WTC11 (cell line): ENCODE measurements at regions not wholly inside any gene's neighbourhood (a gene's known extent, or its start where the extent isn't known, plus 50 kb on each side); places are given as distances from the start of the nearest gene placed in this dataset.

Source experiments
- ATAC-seq: fragments of 200-7000 bp; cut with Tn5 transposase; 2 replicates; pipeline ENCODE4 v1.10.0; 2021; ENCODE audit warnings: mild to moderate bottlenecking, moderate library complexity
- CTCF ChIA-PET: fragments of 300-600 bp; sonication (Branson Sonifier 250); formaldehyde crosslinking; loops from one replicate; lab custom pipeline; 2021; ENCODE audit warnings: antibody characterized with exemption; lab: Charles Lee
- POLR2A ChIA-PET: fragments of 350-600 bp; sonication (Branson Sonifier 250); formaldehyde crosslinking; loops from one replicate; lab custom pipeline; 2021; ENCODE audit warnings: antibody characterized with exemption; lab: Charles Lee
- DNase-seq: peaks from one replicate; pipeline ENCODE4 v3.0.0; 2021; ENCODE audit warnings: low spot score
- H3K27ac Mint-ChIP-seq: 2 replicates; pipeline ENCODE4 v1.8.0; 2021; ENCODE audit warnings: mixed read lengths
- H3K27me3 Mint-ChIP-seq: 2 replicates; pipeline ENCODE4 v1.8.0; 2021; ENCODE audit warnings: low read depth, mild to moderate bottlenecking, moderate library complexity, mixed read lengths
- H3K36me3 Mint-ChIP-seq: 2 replicates; pipeline ENCODE4 v1.8.0; 2021; ENCODE audit warnings: mixed read lengths
- H3K4me1 Mint-ChIP-seq: 2 replicates; pipeline ENCODE4 v1.8.0; 2022; ENCODE audit warnings: mixed read lengths
- H3K4me3 Mint-ChIP-seq: 2 replicates; pipeline ENCODE4 v1.8.0; 2021; ENCODE audit warnings: mild to moderate bottlenecking, moderate library complexity, mixed read lengths
- H3K9me3 Mint-ChIP-seq: 2 replicates; pipeline ENCODE4 v1.8.0; 2021; ENCODE audit warnings: mixed read lengths
- CBFB ChIP-seq: sonication (generic); formaldehyde crosslinking; IDR thresholded peaks from 2 replicates; pipeline ENCODE4 v1.8.1; 2022; ENCODE audit warnings: mild to moderate bottlenecking, low read depth, missing genetic modification reagents
- CREB1 ChIP-seq: sonication (generic); formaldehyde crosslinking; IDR thresholded peaks from 2 replicates; pipeline ENCODE4 v1.8.0; 2023; ENCODE audit warnings: mild to moderate bottlenecking, missing genetic modification reagents
- E2F5 ChIP-seq: sonication (generic); formaldehyde crosslinking; IDR thresholded peaks from 2 replicates; pipeline ENCODE4 v1.8.1; 2022; ENCODE audit warnings: mild to moderate bottlenecking, moderate library complexity, missing genetic modification reagents
- EMX1 ChIP-seq: fragments of 250-450 bp; sonication (Bioruptor Pico); IDR thresholded peaks from 2 replicates; pipeline ENCODE4 v1.8.0; 2021; ENCODE audit warnings: mild to moderate bottlenecking
- FOXP1 ChIP-seq: sonication (generic); formaldehyde crosslinking; IDR thresholded peaks from 2 replicates; pipeline ENCODE4 v1.8.0; 2022; ENCODE audit warnings: missing genetic modification reagents, mild to moderate bottlenecking, moderate library complexity, borderline replicate concordance
- HMGXB4 ChIP-seq: sonication (generic); formaldehyde crosslinking; IDR thresholded peaks from 2 replicates; pipeline ENCODE4 v1.8.1; 2023; ENCODE audit warnings: mild to moderate bottlenecking, moderate library complexity, missing genetic modification reagents
- IRF2 ChIP-seq: sonication (generic); formaldehyde crosslinking; IDR thresholded peaks from 2 replicates; pipeline ENCODE4 v1.8.0; 2022; ENCODE audit warnings: low read depth, missing genetic modification reagents, borderline replicate concordance
- JUN ChIP-seq: sonication (generic); formaldehyde crosslinking; IDR thresholded peaks from 2 replicates; pipeline ENCODE4 v1.8.0; 2023; ENCODE audit warnings: mild to moderate bottlenecking, missing genetic modification reagents
- NFE2L1 ChIP-seq: sonication (generic); formaldehyde crosslinking; IDR thresholded peaks from 2 replicates; pipeline ENCODE4 v1.8.1; 2023; ENCODE audit warnings: missing genetic modification reagents
- NR1H2 ChIP-seq: sonication (generic); formaldehyde crosslinking; IDR thresholded peaks from 2 replicates; pipeline ENCODE4 v1.9.0; 2021; ENCODE audit warnings: mild to moderate bottlenecking, moderate library complexity, missing genetic modification reagents
- SOX15 ChIP-seq: fragments of 250-450 bp; sonication (Bioruptor Pico); IDR thresholded peaks from 2 replicates; pipeline ENCODE4 v1.9.0; 2021; ENCODE audit warnings: mild to moderate bottlenecking
- STAT6 ChIP-seq: sonication (generic); formaldehyde crosslinking; conservative IDR thresholded peaks from 2 replicates; pipeline ENCODE4 v1.8.1; 2023; ENCODE audit warnings: mild to moderate bottlenecking, low read depth, missing genetic modification reagents, moderate library complexity
- TEAD1 ChIP-seq: sonication (generic); formaldehyde crosslinking; IDR thresholded peaks from 2 replicates; pipeline ENCODE4 v1.8.0; 2022; ENCODE audit warnings: mild to moderate bottlenecking, missing genetic modification reagents
- TP53 ChIP-seq: sonication (generic); formaldehyde crosslinking; IDR thresholded peaks from 2 replicates; pipeline ENCODE4 v1.8.1; 2023; ENCODE audit warnings: mild to moderate bottlenecking, missing genetic modification reagents
- ZBTB21 ChIP-seq: sonication (generic); formaldehyde crosslinking; IDR thresholded peaks from 2 replicates; pipeline ENCODE4 v1.8.1; 2023; ENCODE audit warnings: mild to moderate bottlenecking, missing genetic modification reagents, borderline replicate concordance
- ZNF121 ChIP-seq: sonication (generic); formaldehyde crosslinking; IDR thresholded peaks from 2 replicates; pipeline ENCODE4 v1.8.0; 2023; ENCODE audit warnings: missing genetic modification reagents
- TF ChIP-seq, protein P1 (sequence below): sonication (generic); formaldehyde crosslinking; IDR thresholded peaks from 2 replicates; pipeline ENCODE4 v1.8.0; 2023; ENCODE audit warnings: mild to moderate bottlenecking, missing genetic modification reagents
- TF ChIP-seq, protein P2 (sequence below): sonication (generic); formaldehyde crosslinking; IDR thresholded peaks from 2 replicates; pipeline ENCODE4 v1.8.1; 2022; ENCODE audit warnings: mild to moderate bottlenecking, missing genetic modification reagents, moderate library complexity, borderline replicate concordance
- TF ChIP-seq, protein P3 (sequence below): sonication (generic); formaldehyde crosslinking; IDR thresholded peaks from 2 replicates; pipeline ENCODE4 v1.8.0; 2022; ENCODE audit warnings: missing genetic modification reagents

DNA sequence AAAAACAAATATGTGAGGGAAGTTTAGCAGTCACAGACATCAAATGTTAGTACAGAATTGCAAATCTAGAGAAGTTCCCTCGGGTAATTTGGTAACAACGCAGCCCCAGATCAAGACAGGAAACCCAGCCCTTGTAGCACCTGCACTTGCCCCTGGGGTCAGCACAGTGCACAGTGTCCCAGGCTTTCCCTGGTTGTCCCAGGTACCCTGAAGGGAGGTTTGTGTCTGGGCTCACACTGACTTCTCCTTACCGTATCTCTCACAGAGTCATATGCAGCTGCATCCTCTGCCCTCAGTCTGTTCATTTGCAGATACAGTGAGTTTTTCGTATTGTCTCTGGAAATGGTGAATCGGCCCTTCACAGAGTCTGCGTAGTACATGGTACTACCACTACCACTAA lies 528.9 kb downstream of the TMEM121 start (continued):
- TF ChIP-seq, protein P1, sequence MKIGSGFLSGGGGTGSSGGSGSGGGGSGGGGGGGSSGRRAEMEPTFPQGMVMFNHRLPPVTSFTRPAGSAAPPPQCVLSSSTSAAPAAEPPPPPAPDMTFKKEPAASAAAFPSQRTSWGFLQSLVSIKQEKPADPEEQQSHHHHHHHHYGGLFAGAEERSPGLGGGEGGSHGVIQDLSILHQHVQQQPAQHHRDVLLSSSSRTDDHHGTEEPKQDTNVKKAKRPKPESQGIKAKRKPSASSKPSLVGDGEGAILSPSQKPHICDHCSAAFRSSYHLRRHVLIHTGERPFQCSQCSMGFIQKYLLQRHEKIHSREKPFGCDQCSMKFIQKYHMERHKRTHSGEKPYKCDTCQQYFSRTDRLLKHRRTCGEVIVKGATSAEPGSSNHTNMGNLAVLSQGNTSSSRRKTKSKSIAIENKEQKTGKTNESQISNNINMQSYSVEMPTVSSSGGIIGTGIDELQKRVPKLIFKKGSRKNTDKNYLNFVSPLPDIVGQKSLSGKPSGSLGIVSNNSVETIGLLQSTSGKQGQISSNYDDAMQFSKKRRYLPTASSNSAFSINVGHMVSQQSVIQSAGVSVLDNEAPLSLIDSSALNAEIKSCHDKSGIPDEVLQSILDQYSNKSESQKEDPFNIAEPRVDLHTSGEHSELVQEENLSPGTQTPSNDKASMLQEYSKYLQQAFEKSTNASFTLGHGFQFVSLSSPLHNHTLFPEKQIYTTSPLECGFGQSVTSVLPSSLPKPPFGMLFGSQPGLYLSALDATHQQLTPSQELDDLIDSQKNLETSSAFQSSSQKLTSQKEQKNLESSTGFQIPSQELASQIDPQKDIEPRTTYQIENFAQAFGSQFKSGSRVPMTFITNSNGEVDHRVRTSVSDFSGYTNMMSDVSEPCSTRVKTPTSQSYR: no peak
- TF ChIP-seq ZBTB21 (CRISPR knock-in tag) (no peak), SOX15 (no peak), TP53 (CRISPR knock-in tag) (no peak), CBFB (no peak), NFE2L1 (CRISPR knock-in tag) (no peak), ZNF121 (no peak), STAT6 (CRISPR knock-in tag) (no peak)

DNA sequence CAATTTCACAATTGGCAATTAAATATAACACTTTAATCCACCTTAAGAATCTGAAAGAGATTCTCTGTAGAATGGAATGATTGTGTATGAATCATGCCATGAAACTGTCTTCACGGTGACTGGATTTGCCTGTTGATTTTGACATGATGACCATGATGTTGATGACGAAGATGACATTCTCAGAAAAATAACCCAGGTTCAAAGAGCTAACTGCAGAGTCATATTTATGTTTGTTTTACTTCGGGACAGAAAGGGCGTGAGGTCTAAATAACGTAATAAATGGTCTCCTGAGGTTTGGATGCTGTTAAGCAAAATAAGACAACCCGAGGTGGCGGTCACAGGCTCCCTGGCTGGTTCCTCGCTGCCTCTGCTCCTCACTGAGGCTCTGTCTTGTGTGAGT lies 532.0 kb downstream of the TMEM121 start:
- H3K27ac Mint-ChIP-seq: no peak overlapping the region
- no peak for DNase-seq
- TF ChIP-seq TP53 (CRISPR knock-in tag) (no peak), CREB1 (no peak), NR1H2 (CRISPR knock-in tag) (no peak), EMX1 (CRISPR knock-in tag) (no peak), FOXP1 (CRISPR knock-in tag) (no peak), IRF2 (CRISPR knock-in tag) (no peak), E2F5 (CRISPR knock-in tag) (no peak), TEAD1 (CRISPR knock-in tag) (no peak), HMGXB4 (CRISPR knock-in tag) (no peak), CBFB (no peak), JUN (CRISPR knock-in tag) (no peak)
- TF ChIP-seq, protein P2, sequence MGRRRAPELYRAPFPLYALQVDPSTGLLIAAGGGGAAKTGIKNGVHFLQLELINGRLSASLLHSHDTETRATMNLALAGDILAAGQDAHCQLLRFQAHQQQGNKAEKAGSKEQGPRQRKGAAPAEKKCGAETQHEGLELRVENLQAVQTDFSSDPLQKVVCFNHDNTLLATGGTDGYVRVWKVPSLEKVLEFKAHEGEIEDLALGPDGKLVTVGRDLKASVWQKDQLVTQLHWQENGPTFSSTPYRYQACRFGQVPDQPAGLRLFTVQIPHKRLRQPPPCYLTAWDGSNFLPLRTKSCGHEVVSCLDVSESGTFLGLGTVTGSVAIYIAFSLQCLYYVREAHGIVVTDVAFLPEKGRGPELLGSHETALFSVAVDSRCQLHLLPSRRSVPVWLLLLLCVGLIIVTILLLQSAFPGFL (CRISPR knock-in tag): no peak
- TF ChIP-seq, protein P3, sequence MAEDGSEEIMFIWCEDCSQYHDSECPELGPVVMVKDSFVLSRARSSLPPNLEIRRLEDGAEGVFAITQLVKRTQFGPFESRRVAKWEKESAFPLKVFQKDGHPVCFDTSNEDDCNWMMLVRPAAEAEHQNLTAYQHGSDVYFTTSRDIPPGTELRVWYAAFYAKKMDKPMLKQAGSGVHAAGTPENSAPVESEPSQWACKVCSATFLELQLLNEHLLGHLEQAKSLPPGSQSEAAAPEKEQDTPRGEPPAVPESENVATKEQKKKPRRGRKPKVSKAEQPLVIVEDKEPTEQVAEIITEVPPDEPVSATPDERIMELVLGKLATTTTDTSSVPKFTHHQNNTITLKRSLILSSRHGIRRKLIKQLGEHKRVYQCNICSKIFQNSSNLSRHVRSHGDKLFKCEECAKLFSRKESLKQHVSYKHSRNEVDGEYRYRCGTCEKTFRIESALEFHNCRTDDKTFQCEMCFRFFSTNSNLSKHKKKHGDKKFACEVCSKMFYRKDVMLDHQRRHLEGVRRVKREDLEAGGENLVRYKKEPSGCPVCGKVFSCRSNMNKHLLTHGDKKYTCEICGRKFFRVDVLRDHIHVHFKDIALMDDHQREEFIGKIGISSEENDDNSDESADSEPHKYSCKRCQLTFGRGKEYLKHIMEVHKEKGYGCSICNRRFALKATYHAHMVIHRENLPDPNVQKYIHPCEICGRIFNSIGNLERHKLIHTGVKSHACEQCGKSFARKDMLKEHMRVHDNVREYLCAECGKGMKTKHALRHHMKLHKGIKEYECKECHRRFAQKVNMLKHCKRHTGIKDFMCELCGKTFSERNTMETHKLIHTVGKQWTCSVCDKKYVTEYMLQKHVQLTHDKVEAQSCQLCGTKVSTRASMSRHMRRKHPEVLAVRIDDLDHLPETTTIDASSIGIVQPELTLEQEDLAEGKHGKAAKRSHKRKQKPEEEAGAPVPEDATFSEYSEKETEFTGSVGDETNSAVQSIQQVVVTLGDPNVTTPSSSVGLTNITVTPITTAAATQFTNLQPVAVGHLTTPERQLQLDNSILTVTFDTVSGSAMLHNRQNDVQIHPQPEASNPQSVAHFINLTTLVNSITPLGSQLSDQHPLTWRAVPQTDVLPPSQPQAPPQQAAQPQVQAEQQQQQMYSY (CRISPR knock-in tag): no peak
- H3K36me3 Mint-ChIP-seq: peaks cover 71% of the 10 kb centered on the region
- H3K9me3 Mint-ChIP-seq: peaks cover 81% of the 10 kb centered on the region
- H3K27me3 Mint-ChIP-seq: peaks cover 10% of the 10 kb centered on the region
- POLR2A ChIA-PET: no interaction called here
- no peak for ATAC-seq
- CTCF ChIA-PET: no interaction called here
- H3K4me1 Mint-ChIP-seq: no peaks in the 10 kb centered on the region
- H3K4me3 Mint-ChIP-seq: no peak overlapping the region
